Natural killer cell (primary cell): ENCODE measurements at regions not wholly inside any gene's neighbourhood (a gene's known extent, or its start where the extent isn't known, plus 50 kb on each side); places are given as distances from the start of the nearest gene placed in this dataset.

ENCODE experiments used
- ATAC-seq, 3 donors: fragments of 150-1000 bp in 2 of 3; fragments of 200-7000 bp in 1 of 3; cut with Tn5 transposase; 1 replicate in 1 of 3; 2 replicates in 2 of 3; pipeline ENCODE4 v1.10.0; 2021; ENCODE audit warnings: mild to moderate bottlenecking in 2 of 3, moderate library complexity in 2 of 3
- DNase-seq, 2 donors: peaks; one replicate each; pipeline versions ENCODE4 v3.0.0 to v3.0.0-alpha.2; 2013 to 2021; ENCODE audit warnings: mixed read lengths in 1 of 2
- H3K27ac ChIP-seq: one replicate; pipeline ENCODE4 v1.5.1; 2013; ENCODE audit warnings: mild to moderate bottlenecking, low read length
- H3K27me3 ChIP-seq: one replicate; pipeline ENCODE4 v1.6.1; 2013; ENCODE audit warnings: low read length; ENCODE audit not compliant: control insufficient read depth, insufficient read depth
- H3K36me3 ChIP-seq: one replicate; pipeline ENCODE4 v1.6.1; 2013; ENCODE audit warnings: low read length; ENCODE audit not compliant: control insufficient read depth, insufficient read depth
- H3K4me1 ChIP-seq: one replicate; pipeline ENCODE4 v1.6.1; 2013; ENCODE audit warnings: low read length; ENCODE audit not compliant: control insufficient read depth, insufficient read depth
- H3K4me3 ChIP-seq: one replicate; pipeline ENCODE4 v1.5.1; 2013; ENCODE audit warnings: low read length
- H3K9me3 ChIP-seq: one replicate; pipeline ENCODE4 v1.6.1; 2013; ENCODE audit warnings: low read length; ENCODE audit not compliant: control insufficient read depth, insufficient read depth
- H3K27ac Mint-ChIP-seq, 2 donors: one replicate each; pipeline ENCODE4 v1.8.0; 2022; ENCODE audit warnings: mild to moderate bottlenecking in 2 of 2, mixed read lengths in 2 of 2, moderate library complexity in 1 of 2
- H3K27me3 Mint-ChIP-seq, 2 donors: one replicate each; pipeline ENCODE4 v1.8.0; 2022; ENCODE audit warnings: low read depth in 2 of 2, mixed read lengths in 2 of 2
- H3K36me3 Mint-ChIP-seq: one replicate; pipeline ENCODE4 v1.8.0; 2022; ENCODE audit warnings: mixed read lengths
- H3K4me1 Mint-ChIP-seq, 2 donors: one replicate each; pipeline ENCODE4 v1.8.0; 2022; ENCODE audit warnings: mixed read lengths in 2 of 2
- H3K4me3 Mint-ChIP-seq: one replicate; pipeline ENCODE4 v1.8.0; 2022; ENCODE audit warnings: mild to moderate bottlenecking, moderate library complexity, mixed read lengths
- H3K9me3 Mint-ChIP-seq, 2 donors: one replicate each; pipeline ENCODE4 v1.8.0; 2022; ENCODE audit warnings: mixed read lengths in 2 of 2
- WGBS: methylation state at CpG from one replicate; pipeline ENCODE4 v1.1.7; 2013; ENCODE audit warnings: missing lambda C conversion rate; ENCODE audit not compliant: insufficient coverage; 5-methylcytosine and 5-hydroxymethylcytosine counted together
- intact Hi-C: fragments of 100-400 bp; cut with micrococcal nuclease; formaldehyde crosslinking; loops from one replicate; pipeline ENCODE4 v1.14.2; 2022
- TF ChIP-seq, protein P1 (sequence below): fragments of 200-600 bp; IDR thresholded peaks from one replicate; pipeline ENCODE4 v1.8.0; 2022; ENCODE audit warnings: antibody characterized with exemption

DNA sequence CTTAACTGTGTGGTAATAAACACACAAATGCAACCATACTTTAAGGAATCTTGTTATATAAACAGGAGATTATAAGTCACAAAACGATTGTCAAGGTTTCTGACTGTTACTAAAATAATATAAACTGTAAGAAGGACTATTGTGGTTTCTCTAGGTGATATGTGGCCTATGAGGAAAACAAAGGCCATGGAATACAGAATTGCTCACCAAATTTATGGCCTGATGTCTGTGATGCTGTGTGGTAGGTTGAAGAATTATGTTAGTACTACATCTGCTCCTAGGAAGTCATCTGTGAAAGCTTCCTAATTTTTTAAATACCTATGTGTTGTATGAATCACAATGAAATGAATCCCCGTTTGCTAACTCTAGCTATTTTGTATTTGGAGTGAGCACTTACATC is 875.4 kb upstream of the MAP3K7 start:
- DNase-seq (no peak), ATAC-seq (no peak)
- Histone ChIP-seq H3K9me3 (no peaks in the 10 kb centered on the region), H3K4me1 (peaks cover 3% of the 10 kb centered on the region), H3K27ac (no peak overlapping the region), H3K36me3 (no peaks in the 10 kb centered on the region), H3K27me3 (no peaks in the 10 kb centered on the region), H3K4me3 (no peak overlapping the region)
- Mint-ChIP-seq H3K4me1 (peaks cover 0 to 6% of the 10 kb centered on the region in 2 donors), H3K27ac (no peak overlapping the region), H3K27me3 (no peaks in the 10 kb centered on the region), H3K4me3 (no peak overlapping the region), H3K9me3 (peaks cover 0 to 2% of the 10 kb centered on the region in 2 donors), H3K36me3 (no peaks in the 10 kb centered on the region)
- intact Hi-C loops = no loop called here
- TF ChIP-seq, protein P1, sequence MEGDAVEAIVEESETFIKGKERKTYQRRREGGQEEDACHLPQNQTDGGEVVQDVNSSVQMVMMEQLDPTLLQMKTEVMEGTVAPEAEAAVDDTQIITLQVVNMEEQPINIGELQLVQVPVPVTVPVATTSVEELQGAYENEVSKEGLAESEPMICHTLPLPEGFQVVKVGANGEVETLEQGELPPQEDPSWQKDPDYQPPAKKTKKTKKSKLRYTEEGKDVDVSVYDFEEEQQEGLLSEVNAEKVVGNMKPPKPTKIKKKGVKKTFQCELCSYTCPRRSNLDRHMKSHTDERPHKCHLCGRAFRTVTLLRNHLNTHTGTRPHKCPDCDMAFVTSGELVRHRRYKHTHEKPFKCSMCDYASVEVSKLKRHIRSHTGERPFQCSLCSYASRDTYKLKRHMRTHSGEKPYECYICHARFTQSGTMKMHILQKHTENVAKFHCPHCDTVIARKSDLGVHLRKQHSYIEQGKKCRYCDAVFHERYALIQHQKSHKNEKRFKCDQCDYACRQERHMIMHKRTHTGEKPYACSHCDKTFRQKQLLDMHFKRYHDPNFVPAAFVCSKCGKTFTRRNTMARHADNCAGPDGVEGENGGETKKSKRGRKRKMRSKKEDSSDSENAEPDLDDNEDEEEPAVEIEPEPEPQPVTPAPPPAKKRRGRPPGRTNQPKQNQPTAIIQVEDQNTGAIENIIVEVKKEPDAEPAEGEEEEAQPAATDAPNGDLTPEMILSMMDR = no peak
- WGBS = 81% methylated on average over 2 of the region's 2 CpGs

DNA sequence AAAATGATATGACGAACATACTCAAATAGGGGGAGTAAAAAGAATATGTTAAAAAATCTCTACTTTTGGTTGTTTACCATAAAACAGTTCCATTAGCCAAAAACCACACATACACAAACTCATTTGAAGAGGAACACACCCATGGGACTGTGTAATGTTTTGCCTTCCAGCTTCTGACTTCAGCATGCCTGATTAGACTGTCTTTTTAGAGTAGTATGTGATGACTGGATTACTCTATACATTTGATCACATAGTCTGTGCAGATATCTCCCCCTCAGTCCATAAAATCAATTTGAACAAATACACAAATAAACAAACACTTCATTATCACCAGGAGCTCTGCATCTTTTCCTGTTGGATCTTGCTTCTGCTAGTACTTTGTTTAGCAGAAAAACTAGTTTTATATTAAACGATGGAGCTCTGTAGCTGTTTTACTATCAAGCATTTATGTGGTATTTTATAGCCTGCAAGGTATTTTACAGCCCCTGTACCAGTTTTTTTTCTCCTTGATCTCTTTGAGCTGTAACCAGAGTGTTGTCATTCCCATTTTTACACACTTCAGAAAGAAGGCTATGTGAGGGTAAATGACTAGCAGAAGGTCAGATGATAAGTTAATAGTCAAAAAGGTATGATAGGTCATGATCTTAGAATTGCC is 866.5 kb upstream of the MAP3K7 start:
- WGBS = 92% methylated on average over 1 of the region's 2 CpGs
- H3K4me3 Mint-ChIP-seq = no peak overlapping the region
- peaks cover under 1% of the 10 kb centered on the region for H3K4me1 ChIP-seq
- H3K9me3 Mint-ChIP-seq = peaks cover 6 to 7% of the 10 kb centered on the region in 2 donors
- no peak overlapping the region for H3K27ac Mint-ChIP-seq
- ATAC-seq (no peak), DNase-seq (no peak)
- H3K36me3 Mint-ChIP-seq = no peaks in the 10 kb centered on the region
- H3K4me3 ChIP-seq = no peak overlapping the region
- intact Hi-C loops = no loop called here
- H3K9me3 ChIP-seq = no peaks in the 10 kb centered on the region
- H3K4me1 Mint-ChIP-seq = peaks cover 0 to 5% of the 10 kb centered on the region in 2 donors
- no peaks in the 10 kb centered on the region for H3K27me3 ChIP-seq
- TF ChIP-seq, protein P1 = no peak
- H3K27ac ChIP-seq = no peak overlapping the region
- no peaks in the 10 kb centered on the region for H3K36me3 ChIP-seq
- peaks cover 0 to 2% of the 10 kb centered on the region in 2 donors for H3K27me3 Mint-ChIP-seq

DNA sequence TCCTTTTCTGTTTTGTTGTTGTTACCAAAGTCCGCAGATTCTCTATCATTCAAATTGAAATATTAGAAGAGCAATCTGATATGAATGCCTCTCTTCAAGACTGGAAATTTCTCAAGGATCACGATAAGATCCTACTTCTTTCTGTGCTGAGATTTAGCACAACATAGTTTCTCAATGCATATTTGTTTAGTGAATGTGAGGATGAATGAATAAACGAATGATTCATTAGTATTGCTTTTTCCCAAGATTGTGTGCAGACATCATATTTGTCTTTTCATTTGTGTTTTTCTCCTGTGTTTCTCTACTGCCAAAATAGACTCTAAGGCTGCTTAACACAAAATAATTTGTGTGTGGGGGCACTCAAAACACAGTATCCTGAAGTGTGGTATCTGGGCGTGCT is 862.7 kb upstream of the MAP3K7 start:
- Mint-ChIP-seq H3K27ac (no peak overlapping the region), H3K27me3 (peaks cover 0 to 2% of the 10 kb centered on the region in 2 donors), H3K4me3 (no peak overlapping the region), H3K4me1 (no peaks in the 10 kb centered on the region), H3K9me3 (peaks cover 0 to 3% of the 10 kb centered on the region in 2 donors), H3K36me3 (no peaks in the 10 kb centered on the region)
- 84% methylated on average over 2 of the region's 4 CpGs for WGBS
- Histone ChIP-seq H3K9me3 (no peaks in the 10 kb centered on the region), H3K27ac (no peak overlapping the region), H3K4me3 (no peak overlapping the region), H3K4me1 (no peaks in the 10 kb centered on the region), H3K27me3 (no peaks in the 10 kb centered on the region), H3K36me3 (no peaks in the 10 kb centered on the region)
- DNase-seq (no peak), ATAC-seq (no peak)
- intact Hi-C loops = no loop called here
- TF ChIP-seq, protein P1 = no peak
